ENCODE measurements at regions not wholly inside any gene's neighbourhood (a gene's known extent, or its start where the extent isn't known, plus 50 kb on each side); places are given as distances from the start of the nearest gene placed in this dataset.
"Not testable (repeated sequence)": the region's sequence is repeated elsewhere in the genome, so short reads cannot be mapped to it uniquely, and the experiment has no call there.

- in situ Hi-C loops (cut with HindIII; ENCODE audit: low sequenced_read_pairs) = no loop called here
These were observed 2158.5 kb upstream of the RAG2 start for GRCh38 chr11:38756537-38756936.

GRCh38 chr11:38751421-38751820, 2153.4 kb upstream of the RAG2 start:
- in situ Hi-C loops (cut with HindIII; ENCODE audit: low sequenced_read_pairs) = no loop called here

GRCh38 chr11:38746516-38746915, 2148.5 kb upstream of the RAG2 start:
- in situ Hi-C loops (cut with HindIII; ENCODE audit: low sequenced_read_pairs) = not testable (repeated sequence)

- in situ Hi-C loops (cut with HindIII; ENCODE audit: low sequenced_read_pairs) = no loop called here
These were observed 2125.3 kb upstream of the RAG2 start for GRCh38 chr11:38723361-38723760.

- in situ Hi-C loops (cut with HindIII; ENCODE audit: low sequenced_read_pairs) = no loop called here
These were observed 2123.7 kb upstream of the RAG2 start for GRCh38 chr11:38721586-38722315.

- in situ Hi-C loops (cut with HindIII; ENCODE audit: low sequenced_read_pairs) = no loop called here
These were observed 2120.6 kb upstream of the RAG2 start for GRCh38 chr11:38718659-38719058.

GRCh38 chr11:38718049-38718448, 2120.0 kb upstream of the RAG2 start:
- in situ Hi-C loops (cut with HindIII; ENCODE audit: low sequenced_read_pairs) = no loop called here

- in situ Hi-C loops (cut with HindIII; ENCODE audit: low sequenced_read_pairs) = no loop called here
These were observed 2113.1 kb upstream of the RAG2 start for GRCh38 chr11:38711110-38711509.

GRCh38 chr11:38710262-38710661, 2112.2 kb upstream of the RAG2 start:
- in situ Hi-C loops (cut with HindIII; ENCODE audit: low sequenced_read_pairs) = no loop called here

GRCh38 chr11:38700111-38700510, 2102.1 kb upstream of the RAG2 start:
- in situ Hi-C loops (cut with HindIII; ENCODE audit: low sequenced_read_pairs) = no loop called here

- in situ Hi-C loops (cut with HindIII; ENCODE audit: low sequenced_read_pairs) = no loop called here
These were observed 2095.3 kb upstream of the RAG2 start for GRCh38 chr11:38693306-38693705.

- in situ Hi-C loops (cut with HindIII; ENCODE audit: low sequenced_read_pairs) = not testable (repeated sequence)
These were observed 2092.2 kb upstream of the RAG2 start for GRCh38 chr11:38690211-38690610.

- in situ Hi-C loops (cut with HindIII; ENCODE audit: low sequenced_read_pairs) = no loop called here
These were observed 2089.0 kb upstream of the RAG2 start for GRCh38 chr11:38687008-38687407.

- in situ Hi-C loops (cut with HindIII; ENCODE audit: low sequenced_read_pairs) = no loop called here
These were observed 2085.4 kb upstream of the RAG2 start for GRCh38 chr11:38683484-38683883.

- in situ Hi-C loops (cut with HindIII; ENCODE audit: low sequenced_read_pairs) = no loop called here
These were observed 2082.7 kb upstream of the RAG2 start for GRCh38 chr11:38680746-38681145.

- in situ Hi-C loops (cut with HindIII; ENCODE audit: low sequenced_read_pairs) = no loop called here
These were observed 2082.1 kb upstream of the RAG2 start for GRCh38 chr11:38680166-38680565.

GRCh38 chr11:38672445-38672844, 2074.4 kb upstream of the RAG2 start:
- in situ Hi-C loops (cut with HindIII; ENCODE audit: low sequenced_read_pairs) = no loop called here

- in situ Hi-C loops (cut with HindIII; ENCODE audit: low sequenced_read_pairs) = no loop called here
These were observed 2069.3 kb upstream of the RAG2 start for GRCh38 chr11:38667359-38667758.

- in situ Hi-C loops (cut with HindIII; ENCODE audit: low sequenced_read_pairs) = loop anchor here (10.0 kb wide), 1 partner anchor 1446 kb away; no protein-coding TSS in a partner anchor
These were observed 2050.6 kb upstream of the RAG2 start for GRCh38 chr11:38648604-38649003.

- in situ Hi-C loops (cut with HindIII; ENCODE audit: low sequenced_read_pairs) = loop anchor here (10.0 kb wide), 1 partner anchor 1448 kb away; no protein-coding TSS in a partner anchor
These were observed 2048.3 kb upstream of the RAG2 start for GRCh38 chr11:38646382-38646781.

GRCh38 chr11:38640854-38641253, 2042.8 kb upstream of the RAG2 start:
- in situ Hi-C loops (cut with HindIII; ENCODE audit: low sequenced_read_pairs) = loop anchor here (10.0 kb wide), 1 partner anchor 1454 kb away; no protein-coding TSS in a partner anchor

GRCh38 chr11:38612701-38613100, 2014.7 kb upstream of the RAG2 start:
- in situ Hi-C loops (cut with HindIII; ENCODE audit: low sequenced_read_pairs) = no loop called here

- in situ Hi-C loops (cut with HindIII; ENCODE audit: low sequenced_read_pairs) = not testable (repeated sequence)
These were observed 2003.3 kb upstream of the RAG2 start for GRCh38 chr11:38601371-38601770.

Measured in endothelial cell of hepatic sinusoid (primary cell).